DND-41 (cell line): ENCODE measurements at regions not wholly inside any gene's neighbourhood (a gene's known extent, or its start where the extent isn't known, plus 50 kb on each side); places are given as distances from the start of the nearest gene placed in this dataset.
"Not testable (repeated sequence)": the region's sequence is repeated elsewhere in the genome, so short reads cannot be mapped to it uniquely, and the experiment has no call there.

Experiments
- CTCF ChIP-seq: IDR thresholded peaks from 2 replicates; pipeline ENCODE4 v1.5.1; 2012; ENCODE audit warnings: borderline replicate concordance, low read length, moderate library complexity, mild to moderate bottlenecking; ENCODE audit not compliant: poor library complexity, severe bottlenecking; ENCODE audit errors: extremely low read depth
- EZH2 ChIP-seq: IDR thresholded peaks from 3 replicates; pipeline ENCODE4 v1.6.1; 2012; ENCODE audit warnings: borderline replicate concordance, low read depth, mild to moderate bottlenecking, moderate library complexity, low read length, inconsistent platforms; ENCODE audit not compliant: severe bottlenecking

GRCh38 chr20:25772437-25772836, 75.8 kb upstream of the ZNF337 start:
- not testable (repeated sequence) for TF ChIP-seq CTCF, EZH2
